ENCODE measurements at regions not wholly inside any gene's neighbourhood (a gene's known extent, or its start where the extent isn't known, plus 50 kb on each side); places are given as distances from the start of the nearest gene placed in this dataset.

GRCh38 chr13:72495681-72496080 is 231.7 kb downstream of the MZT1 start:
- TF ChIP-seq EP300 (conservative IDR thresholded peaks at IDR 0.05; ENCODE audit: poor library complexity, severe bottlenecking) (no peak), CTCF (IDR thresholded peaks at IDR 0.05; ENCODE audit: poor library complexity, severe bottlenecking) (no peak), MXI1 (conservative IDR thresholded peaks at IDR 0.05; ENCODE audit: poor library complexity, severe bottlenecking) (no peak), EZH2 (IDR thresholded peaks at IDR 0.05; ENCODE audit: borderline replicate concordance, insufficient read depth, low read length, poor library complexity, severe bottlenecking) (no peak), TAF1 (IDR thresholded peaks at IDR 0.05; ENCODE audit: low read depth) (no peak), RAD21 (conservative IDR thresholded peaks at IDR 0.05) (no peak), POLR2AphosphoS5 (IDR thresholded peaks at IDR 0.05) (no peak), SMC3 (conservative IDR thresholded peaks at IDR 0.05; ENCODE audit: poor library complexity) (no peak)

All from neural cell (in vitro differentiated cells).